Hepatocyte (in vitro differentiated cells): ENCODE measurements at regions not wholly inside any gene's neighbourhood (a gene's known extent, or its start where the extent isn't known, plus 50 kb on each side); places are given as distances from the start of the nearest gene placed in this dataset.
"Not testable (repeated sequence)": the region's sequence is repeated elsewhere in the genome, so short reads cannot be mapped to it uniquely, and the experiment has no call there.

Source experiments
- CTCF ChIP-seq: fragments of 200-600 bp; sonication (generic); IDR thresholded peaks from 2 replicates; pipeline ENCODE4 v1.5.1; 2016; ENCODE audit warnings: antibody characterized with exemption, mild to moderate bottlenecking; ENCODE audit not compliant: poor library complexity
- EZH2 ChIP-seq: fragments of 200-600 bp; sonication (generic); IDR thresholded peaks from 2 replicates; pipeline ENCODE4 v1.6.1; 2016; ENCODE audit warnings: antibody characterized with exemption, mild to moderate bottlenecking, borderline replicate concordance
- EZH2phosphoT487 ChIP-seq: fragments of 200-600 bp; sonication (generic); IDR thresholded peaks from one replicate; pipeline ENCODE4 v1.6.1; 2018; ENCODE audit warnings: antibody characterized with exemption, mild to moderate bottlenecking, low read depth, moderate library complexity; ENCODE audit not compliant: unreplicated experiment, severe bottlenecking

DNA sequence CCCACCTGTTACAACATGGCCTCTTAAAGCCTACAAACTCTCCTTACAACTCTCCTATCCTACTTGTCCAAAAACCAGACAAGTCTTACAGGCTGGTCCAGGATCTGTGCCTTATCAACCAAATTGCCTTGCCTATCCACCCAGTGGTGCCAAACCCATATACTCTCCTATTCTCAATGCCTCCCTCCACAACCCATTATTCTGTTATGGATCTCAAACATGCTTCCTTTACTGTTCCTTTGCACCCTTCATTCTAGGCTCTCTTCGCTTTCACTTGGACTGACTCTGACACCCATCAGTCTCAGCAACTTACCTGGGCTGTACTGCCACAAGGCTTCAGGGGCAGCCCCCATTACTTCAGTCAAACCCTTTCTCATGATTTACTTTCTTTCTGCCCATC, 1112.1 kb upstream of the TMEM132C start:
- not testable (repeated sequence) for TF ChIP-seq CTCF, EZH2, EZH2phosphoT487
